Liver (tissue), 3 donors: ENCODE measurements at regions not wholly inside any gene's neighbourhood (a gene's known extent, or its start where the extent isn't known, plus 50 kb on each side); places are given as distances from the start of the nearest gene placed in this dataset.
"Not testable (repeated sequence)": the region's sequence is repeated elsewhere in the genome, so short reads cannot be mapped to it uniquely, and the experiment has no call there.

Experiments
- EGR1 ChIP-seq, 2 donors: IDR thresholded peaks; 2 replicates each; pipeline ENCODE4 v1.6.1; 2016 to 2018; ENCODE audit warnings: antibody characterized with exemption in 2 of 2, low read depth in 2 of 2
- FOXA1 ChIP-seq: IDR thresholded peaks from 2 replicates; pipeline ENCODE4 v1.6.1; 2016; ENCODE audit warnings: antibody characterized with exemption
- GABPA ChIP-seq, 2 donors: IDR thresholded peaks in 1 of 2; conservative IDR thresholded peaks in 1 of 2; 2 replicates each; pipeline ENCODE4 v1.6.1; 2016; ENCODE audit warnings: antibody characterized with exemption in 2 of 2, mild to moderate bottlenecking in 1 of 2, moderate library complexity in 1 of 2
- JUND ChIP-seq, 2 donors: IDR thresholded peaks; 2 replicates each; pipeline ENCODE4 v1.6.1; 2016; ENCODE audit warnings: antibody characterized with exemption in 2 of 2
- RAD21 ChIP-seq, 2 donors: IDR thresholded peaks; 2 replicates each; pipeline ENCODE4 v1.6.1; 2016; ENCODE audit warnings: antibody characterized with exemption in 2 of 2, mild to moderate bottlenecking in 2 of 2
- RXRA ChIP-seq, 2 donors: IDR thresholded peaks; 2 replicates each; pipeline ENCODE4 v1.6.1; 2017 to 2018; ENCODE audit warnings: antibody characterized with exemption in 2 of 2, mild to moderate bottlenecking in 1 of 2
- SP1 ChIP-seq: IDR thresholded peaks from 2 replicates; pipeline ENCODE4 v1.6.1; 2018; ENCODE audit warnings: antibody characterized with exemption, mild to moderate bottlenecking
- TAF1 ChIP-seq: conservative IDR thresholded peaks from 2 replicates; pipeline ENCODE4 v1.6.1; 2016; ENCODE audit warnings: antibody characterized with exemption, mild to moderate bottlenecking
- YY1 ChIP-seq: IDR thresholded peaks from 2 replicates; pipeline ENCODE4 v1.6.1; 2016; ENCODE audit warnings: antibody characterized with exemption, mild to moderate bottlenecking
- TF ChIP-seq, protein P1 (sequence below): fragments of 150-350 bp; IDR thresholded peaks from 2 replicates; pipeline ENCODE4 v1.5.1; 2017; ENCODE audit warnings: improper control_type of control experiment, low read depth, low read length; ENCODE audit not compliant: missing input control
- TF ChIP-seq, protein P2 (sequence below): IDR thresholded peaks from 2 replicates; pipeline ENCODE4 v1.6.1; 2016; ENCODE audit warnings: antibody characterized with exemption
- TF ChIP-seq, protein P3 (sequence below): IDR thresholded peaks from 2 replicates; pipeline ENCODE4 v1.6.1; 2016; ENCODE audit warnings: antibody characterized with exemption, mild to moderate bottlenecking
- TF ChIP-seq, protein P4 (sequence below): IDR thresholded peaks from 2 replicates; pipeline ENCODE4 v1.6.1; 2016; ENCODE audit warnings: antibody characterized with exemption
- donor health status: healthy.
- donor health status: healthy.

DNA sequence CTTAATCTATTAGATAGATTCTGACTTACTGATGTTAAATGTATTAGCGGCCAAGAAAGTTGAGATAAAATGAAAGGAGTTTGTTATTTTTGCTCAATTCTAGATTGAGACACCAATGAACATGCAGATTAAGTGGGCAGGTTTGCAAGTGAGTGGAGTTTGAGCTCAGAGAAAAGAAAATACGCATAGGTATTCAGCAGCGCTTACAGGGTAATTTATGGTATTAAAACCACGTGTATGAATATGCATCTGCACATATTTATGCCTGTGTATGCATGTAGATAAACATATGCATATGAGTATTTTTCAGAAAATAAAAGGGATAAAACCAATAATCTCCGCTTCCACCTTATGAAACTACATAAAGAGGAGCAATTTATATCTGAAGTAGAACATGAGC, 1450.1 kb downstream of the RPIA start:
- TF ChIP-seq, protein P1, sequence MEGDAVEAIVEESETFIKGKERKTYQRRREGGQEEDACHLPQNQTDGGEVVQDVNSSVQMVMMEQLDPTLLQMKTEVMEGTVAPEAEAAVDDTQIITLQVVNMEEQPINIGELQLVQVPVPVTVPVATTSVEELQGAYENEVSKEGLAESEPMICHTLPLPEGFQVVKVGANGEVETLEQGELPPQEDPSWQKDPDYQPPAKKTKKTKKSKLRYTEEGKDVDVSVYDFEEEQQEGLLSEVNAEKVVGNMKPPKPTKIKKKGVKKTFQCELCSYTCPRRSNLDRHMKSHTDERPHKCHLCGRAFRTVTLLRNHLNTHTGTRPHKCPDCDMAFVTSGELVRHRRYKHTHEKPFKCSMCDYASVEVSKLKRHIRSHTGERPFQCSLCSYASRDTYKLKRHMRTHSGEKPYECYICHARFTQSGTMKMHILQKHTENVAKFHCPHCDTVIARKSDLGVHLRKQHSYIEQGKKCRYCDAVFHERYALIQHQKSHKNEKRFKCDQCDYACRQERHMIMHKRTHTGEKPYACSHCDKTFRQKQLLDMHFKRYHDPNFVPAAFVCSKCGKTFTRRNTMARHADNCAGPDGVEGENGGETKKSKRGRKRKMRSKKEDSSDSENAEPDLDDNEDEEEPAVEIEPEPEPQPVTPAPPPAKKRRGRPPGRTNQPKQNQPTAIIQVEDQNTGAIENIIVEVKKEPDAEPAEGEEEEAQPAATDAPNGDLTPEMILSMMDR = not testable (repeated sequence)
- TF ChIP-seq EGR1 (IDR thresholded peaks at IDR 0.05; ENCODE audit: low read depth in 2 of 2); YY1; RXRA (IDR thresholded peaks at IDR 0.05); TAF1; SP1; JUND (IDR thresholded peaks at IDR 0.05); GABPA (IDR thresholded peaks at IDR 0.05 in 1 of 2, conservative IDR thresholded peaks at IDR 0.05 in 1 of 2); RAD21 (IDR thresholded peaks at IDR 0.05); FOXA1: not testable (repeated sequence)
- TF ChIP-seq, protein P2, sequence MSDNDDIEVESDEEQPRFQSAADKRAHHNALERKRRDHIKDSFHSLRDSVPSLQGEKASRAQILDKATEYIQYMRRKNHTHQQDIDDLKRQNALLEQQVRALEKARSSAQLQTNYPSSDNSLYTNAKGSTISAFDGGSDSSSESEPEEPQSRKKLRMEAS = not testable (repeated sequence)
- TF ChIP-seq, protein P3, sequence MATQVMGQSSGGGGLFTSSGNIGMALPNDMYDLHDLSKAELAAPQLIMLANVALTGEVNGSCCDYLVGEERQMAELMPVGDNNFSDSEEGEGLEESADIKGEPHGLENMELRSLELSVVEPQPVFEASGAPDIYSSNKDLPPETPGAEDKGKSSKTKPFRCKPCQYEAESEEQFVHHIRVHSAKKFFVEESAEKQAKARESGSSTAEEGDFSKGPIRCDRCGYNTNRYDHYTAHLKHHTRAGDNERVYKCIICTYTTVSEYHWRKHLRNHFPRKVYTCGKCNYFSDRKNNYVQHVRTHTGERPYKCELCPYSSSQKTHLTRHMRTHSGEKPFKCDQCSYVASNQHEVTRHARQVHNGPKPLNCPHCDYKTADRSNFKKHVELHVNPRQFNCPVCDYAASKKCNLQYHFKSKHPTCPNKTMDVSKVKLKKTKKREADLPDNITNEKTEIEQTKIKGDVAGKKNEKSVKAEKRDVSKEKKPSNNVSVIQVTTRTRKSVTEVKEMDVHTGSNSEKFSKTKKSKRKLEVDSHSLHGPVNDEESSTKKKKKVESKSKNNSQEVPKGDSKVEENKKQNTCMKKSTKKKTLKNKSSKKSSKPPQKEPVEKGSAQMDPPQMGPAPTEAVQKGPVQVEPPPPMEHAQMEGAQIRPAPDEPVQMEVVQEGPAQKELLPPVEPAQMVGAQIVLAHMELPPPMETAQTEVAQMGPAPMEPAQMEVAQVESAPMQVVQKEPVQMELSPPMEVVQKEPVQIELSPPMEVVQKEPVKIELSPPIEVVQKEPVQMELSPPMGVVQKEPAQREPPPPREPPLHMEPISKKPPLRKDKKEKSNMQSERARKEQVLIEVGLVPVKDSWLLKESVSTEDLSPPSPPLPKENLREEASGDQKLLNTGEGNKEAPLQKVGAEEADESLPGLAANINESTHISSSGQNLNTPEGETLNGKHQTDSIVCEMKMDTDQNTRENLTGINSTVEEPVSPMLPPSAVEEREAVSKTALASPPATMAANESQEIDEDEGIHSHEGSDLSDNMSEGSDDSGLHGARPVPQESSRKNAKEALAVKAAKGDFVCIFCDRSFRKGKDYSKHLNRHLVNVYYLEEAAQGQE = not testable (repeated sequence)
- TF ChIP-seq, protein P4, sequence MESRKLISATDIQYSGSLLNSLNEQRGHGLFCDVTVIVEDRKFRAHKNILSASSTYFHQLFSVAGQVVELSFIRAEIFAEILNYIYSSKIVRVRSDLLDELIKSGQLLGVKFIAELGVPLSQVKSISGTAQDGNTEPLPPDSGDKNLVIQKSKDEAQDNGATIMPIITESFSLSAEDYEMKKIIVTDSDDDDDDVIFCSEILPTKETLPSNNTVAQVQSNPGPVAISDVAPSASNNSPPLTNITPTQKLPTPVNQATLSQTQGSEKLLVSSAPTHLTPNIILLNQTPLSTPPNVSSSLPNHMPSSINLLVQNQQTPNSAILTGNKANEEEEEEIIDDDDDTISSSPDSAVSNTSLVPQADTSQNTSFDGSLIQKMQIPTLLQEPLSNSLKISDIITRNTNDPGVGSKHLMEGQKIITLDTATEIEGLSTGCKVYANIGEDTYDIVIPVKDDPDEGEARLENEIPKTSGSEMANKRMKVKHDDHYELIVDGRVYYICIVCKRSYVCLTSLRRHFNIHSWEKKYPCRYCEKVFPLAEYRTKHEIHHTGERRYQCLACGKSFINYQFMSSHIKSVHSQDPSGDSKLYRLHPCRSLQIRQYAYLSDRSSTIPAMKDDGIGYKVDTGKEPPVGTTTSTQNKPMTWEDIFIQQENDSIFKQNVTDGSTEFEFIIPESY = not testable (repeated sequence)
